Common myeloid progenitor, CD34-positive (primary cell): ENCODE measurements at regions not wholly inside any gene's neighbourhood (a gene's known extent, or its start where the extent isn't known, plus 50 kb on each side); places are given as distances from the start of the nearest gene placed in this dataset.

Experiments
- CTCF ChIA-PET: fragments of 350-600 bp; sonication (Branson Sonifier 250); formaldehyde crosslinking; loops from one replicate; lab custom pipeline; 2021; ENCODE audit warnings: antibody characterized with exemption; lab: Charles Lee
- POLR2A ChIA-PET: fragments of 350-600 bp; sonication (Branson Sonifier 250); formaldehyde crosslinking; loops from one replicate; lab custom pipeline; 2021; ENCODE audit warnings: antibody characterized with exemption; lab: Charles Lee
- DNase-seq, 3 donors: peaks; one replicate each; pipeline versions ENCODE4 v3.0.0 to v3.0.0-alpha.2; 2013
- H3K27ac ChIP-seq, 2 experiments: 1 replicate in 1 of 2; 2 replicates in 1 of 2; pipeline ENCODE4 v1.7.0; 2013; ENCODE audit warnings: inconsistent platforms in 2 of 2, low read length in 2 of 2, mild to moderate bottlenecking in 2 of 2, low read depth in 1 of 2, moderate library complexity in 1 of 2; ENCODE audit not compliant: severe bottlenecking in 2 of 2, insufficient read depth in 1 of 2, poor library complexity in 1 of 2
- H3K27me3 ChIP-seq, 5 experiments: replicated peaks in 2 of 5; 1 replicate in 3 of 5; 2 replicates in 2 of 5; pipeline versions ENCODE4 v1.6.1 to v1.7.0; 2013; ENCODE audit warnings: low read length in 4 of 5, mild to moderate bottlenecking in 2 of 5, moderate library complexity in 2 of 5, inconsistent platforms in 1 of 5; ENCODE audit not compliant: insufficient read depth in 5 of 5, control insufficient read depth in 4 of 5
- H3K36me3 ChIP-seq, 4 experiments: 1 replicate in 2 of 4; 2 replicates in 2 of 4; pipeline versions ENCODE4 v1.6.1 to v1.7.0; 2013; ENCODE audit warnings: low read length in 3 of 4, control low read depth in 1 of 4, mild to moderate bottlenecking in 1 of 4; ENCODE audit not compliant: control insufficient read depth in 4 of 4, insufficient read depth in 4 of 4
- H3K4me1 ChIP-seq, 4 experiments: 1 replicate in 3 of 4; 2 replicates in 1 of 4; pipeline versions ENCODE4 v1.6.1 to v1.7.1; 2013; ENCODE audit warnings: low read length in 3 of 4, mild to moderate bottlenecking in 3 of 4, control low read depth in 1 of 4, inconsistent platforms in 1 of 4, moderate library complexity in 1 of 4; ENCODE audit not compliant: control insufficient read depth in 4 of 4, insufficient read depth in 4 of 4; ENCODE audit errors: control extremely low read depth in 1 of 4
- H3K4me3 ChIP-seq, 7 experiments: 1 replicate in 4 of 7; 2 replicates in 3 of 7; pipeline versions ENCODE4 v1.5.1 to v1.7.0; 2013; ENCODE audit warnings: mild to moderate bottlenecking in 7 of 7, low read length in 6 of 7, moderate library complexity in 6 of 7, inconsistent platforms in 2 of 7, low read depth in 2 of 7, control low read depth in 1 of 7; ENCODE audit not compliant: insufficient read depth in 4 of 7, control insufficient read depth in 1 of 7; ENCODE audit errors: extremely low read depth in 1 of 7
- H3K9me3 ChIP-seq, 5 experiments: 1 replicate in 4 of 5; 2 replicates in 1 of 5; pipeline versions ENCODE4 v1.6.1 to v1.7.1; 2013; ENCODE audit warnings: low read length in 4 of 5, mild to moderate bottlenecking in 2 of 5, inconsistent platforms in 1 of 5, low read depth in 1 of 5, moderate library complexity in 1 of 5; ENCODE audit not compliant: control insufficient read depth in 4 of 5, insufficient read depth in 2 of 5; ENCODE audit errors: control extremely low read depth in 1 of 5
- WGBS: methylation state at CpG from one replicate; pipeline ENCODE4 v1.1.5; 2013; ENCODE audit not compliant: insufficient coverage; 5-methylcytosine and 5-hydroxymethylcytosine counted together

DNA sequence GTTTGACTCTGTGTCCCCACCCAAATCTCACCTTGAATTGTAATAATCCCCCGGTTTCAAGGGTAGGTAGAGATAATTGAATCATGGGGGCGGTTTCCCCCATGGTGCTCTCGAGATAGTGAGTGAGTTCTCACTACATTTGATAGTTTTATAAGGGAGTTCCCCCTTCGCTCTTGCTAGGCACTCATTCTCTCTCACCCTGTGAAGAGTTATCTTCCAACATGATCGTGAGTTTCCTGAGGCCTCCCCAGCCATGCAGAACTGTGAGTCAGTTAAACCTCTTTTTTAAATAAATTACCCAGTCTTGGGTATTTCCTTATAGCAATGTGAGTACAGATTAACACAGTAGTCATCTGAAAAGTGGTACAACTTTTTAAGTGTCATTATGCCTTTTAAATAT lies 913.5 kb upstream of the LRRN3 start:
- no peak for DNase-seq
- ChIA-PET POLR2A (no interaction called here), CTCF (no interaction called here)
- H3K36me3 ChIP-seq = no peaks in the 10 kb centered on the region
- H3K9me3 ChIP-seq = no peaks in the 10 kb centered on the region
- H3K4me1 ChIP-seq = no peaks in the 10 kb centered on the region
- no peaks in the 10 kb centered on the region for H3K27me3 ChIP-seq
- H3K27ac ChIP-seq = no peak overlapping the region
- H3K4me3 ChIP-seq = no peak overlapping the region
- WGBS = 90% methylated on average over 2 of the region's 5 CpGs

DNA sequence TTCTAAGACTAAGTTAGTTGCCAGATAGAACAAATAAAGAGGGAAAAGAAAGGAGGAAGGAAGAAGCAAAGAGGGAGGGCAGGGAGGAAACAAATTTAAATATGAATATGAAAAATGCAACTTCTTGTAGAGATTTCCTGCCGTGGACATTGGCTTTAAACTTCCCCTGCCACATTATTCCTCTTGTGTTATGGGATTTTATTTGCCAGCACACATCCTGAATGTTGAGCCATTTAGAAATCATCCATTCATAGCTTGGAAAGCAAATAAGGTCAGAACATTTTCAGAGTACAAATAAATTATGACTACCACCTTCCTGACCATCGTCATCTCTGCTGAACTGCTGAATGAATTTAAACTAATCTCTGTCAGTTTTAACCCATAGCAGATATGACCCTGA lies 911.9 kb upstream of the LRRN3 start:
- Histone ChIP-seq H3K27ac (no peak overlapping the region), H3K4me1 (no peaks in the 10 kb centered on the region), H3K36me3 (no peaks in the 10 kb centered on the region), H3K9me3 (no peaks in the 10 kb centered on the region), H3K27me3 (no peaks in the 10 kb centered on the region), H3K4me3 (no peak overlapping the region)
- ChIA-PET CTCF (no interaction called here), POLR2A (no interaction called here)
- DNase-seq = no peak
- WGBS = 16% methylated on average over 2 of the region's 2 CpGs

DNA sequence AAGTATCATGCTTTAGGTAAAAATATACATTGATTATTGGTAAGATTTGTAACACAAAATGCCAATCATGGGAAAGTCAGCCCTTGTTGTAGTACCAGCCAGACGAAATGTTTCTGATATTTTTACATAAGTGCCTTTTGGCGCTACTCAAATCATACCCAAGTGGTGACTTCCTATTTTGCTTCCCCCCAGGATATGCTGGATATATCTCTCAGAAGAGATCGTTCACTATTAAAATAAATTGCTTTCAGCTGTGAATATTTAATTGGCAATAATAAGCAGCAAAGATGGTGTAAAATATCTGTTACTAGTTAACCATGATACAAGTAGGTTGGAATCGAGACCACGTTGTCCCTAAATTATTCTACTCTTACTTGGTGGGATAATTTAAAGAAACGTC lies 909.2 kb upstream of the LRRN3 start:
- Histone ChIP-seq H3K27me3 (no peaks in the 10 kb centered on the region), H3K36me3 (no peaks in the 10 kb centered on the region), H3K4me1 (no peaks in the 10 kb centered on the region), H3K27ac (no peak overlapping the region), H3K4me3 (no peak overlapping the region), H3K9me3 (no peaks in the 10 kb centered on the region)
- 88% methylated on average over 2 of the region's 6 CpGs for WGBS
- ChIA-PET POLR2A (no interaction called here), CTCF (no interaction called here)
- no peak for DNase-seq

DNA sequence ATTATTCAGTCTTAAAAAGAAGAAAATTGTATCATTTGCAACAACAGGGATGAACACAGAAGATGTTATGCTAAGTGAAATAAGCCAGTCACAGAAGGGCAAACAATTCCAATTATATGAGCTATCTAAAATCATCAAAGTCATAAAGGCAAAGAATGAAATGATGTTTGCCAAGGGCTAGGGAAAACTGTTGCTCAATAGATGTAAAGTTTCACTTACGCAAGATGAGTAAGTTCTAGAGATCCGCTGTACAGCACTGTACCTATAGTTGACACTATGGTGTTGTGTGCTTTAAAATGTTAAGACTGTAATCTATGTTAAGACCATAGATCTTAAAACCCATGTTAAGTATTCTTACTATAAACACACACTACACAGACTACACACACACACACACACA lies 904.6 kb upstream of the LRRN3 start:
- CTCF ChIA-PET = no interaction called here
- Histone ChIP-seq H3K27ac (no peak overlapping the region), H3K36me3 (no peaks in the 10 kb centered on the region), H3K9me3 (no peaks in the 10 kb centered on the region), H3K27me3 (no peaks in the 10 kb centered on the region), H3K4me1 (no peaks in the 10 kb centered on the region), H3K4me3 (no peak overlapping the region)
- POLR2A ChIA-PET = no interaction called here
- no CpG with 5 or more reads among the region's 2 CpGs for WGBS
- DNase-seq = no peak

- ChIA-PET CTCF (no interaction called here), POLR2A (no interaction called here)
- no peaks in the 10 kb centered on the region for H3K9me3 ChIP-seq
- H3K4me3 ChIP-seq = no peak overlapping the region
- H3K4me1 ChIP-seq = no peaks in the 10 kb centered on the region
- H3K27me3 ChIP-seq = no peaks in the 10 kb centered on the region
- no peaks in the 10 kb centered on the region for H3K36me3 ChIP-seq
- H3K27ac ChIP-seq = no peak overlapping the region
- DNase-seq = no peak
- WGBS = no CpG with 5 or more reads among the region's 3 CpGs
Measured at GRCh38 chr7:110187877-110188554, 902.9 kb upstream of the LRRN3 start.

DNA sequence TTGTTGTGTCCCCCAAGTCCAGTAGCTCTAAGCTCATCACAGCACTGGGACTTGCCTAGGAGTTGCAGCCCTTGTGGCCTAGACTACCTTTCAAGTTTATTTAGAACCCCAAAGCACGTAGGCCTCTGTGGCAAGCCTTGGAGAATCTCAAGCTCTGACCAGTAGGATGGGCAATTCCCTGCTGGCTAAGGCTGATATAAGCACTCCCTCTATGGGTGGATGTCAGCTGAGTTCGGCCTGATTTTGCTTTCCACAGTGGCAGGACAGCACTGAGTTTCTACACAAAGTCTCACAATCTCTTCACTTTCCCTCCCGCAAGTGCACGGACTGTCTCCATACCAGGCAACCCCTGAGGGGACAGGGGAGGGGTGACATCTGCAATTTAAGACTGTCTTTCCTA lies 886.4 kb upstream of the LRRN3 start:
- no peak overlapping the region for H3K4me3 ChIP-seq
- DNase-seq = no peak
- H3K27me3 ChIP-seq = no peaks in the 10 kb centered on the region
- CTCF ChIA-PET = no interaction called here
- H3K4me1 ChIP-seq = no peaks in the 10 kb centered on the region
- POLR2A ChIA-PET = no interaction called here
- no peak overlapping the region for H3K27ac ChIP-seq
- H3K9me3 ChIP-seq = peaks cover 0 to 3% (median 1%) of the 10 kb centered on the region in 5 experiments
- no peaks in the 10 kb centered on the region for H3K36me3 ChIP-seq
- WGBS = 88% methylated on average over 1 of the region's 4 CpGs

GRCh38 chr7:110205899-110206298 lies 885.0 kb upstream of the LRRN3 start:
- DNase-seq = no peak
- H3K4me1 ChIP-seq = no peaks in the 10 kb centered on the region
- H3K27me3 ChIP-seq = no peaks in the 10 kb centered on the region
- no peak overlapping the region for H3K4me3 ChIP-seq
- 43% methylated on average over 1 of the region's 1 CpG for WGBS
- peaks cover 0 to 3% (median 1%) of the 10 kb centered on the region in 5 experiments for H3K9me3 ChIP-seq
- H3K36me3 ChIP-seq = no peaks in the 10 kb centered on the region
- ChIA-PET CTCF (no interaction called here), POLR2A (no interaction called here)
- no peak overlapping the region for H3K27ac ChIP-seq
